HepG2 (cell line): ENCODE measurements at regions not wholly inside any gene's neighbourhood (a gene's known extent, or its start where the extent isn't known, plus 50 kb on each side); places are given as distances from the start of the nearest gene placed in this dataset.

Experiments
- ATAC-seq: fragments of 200-7000 bp; cut with Tn5 transposase; 3 replicates; pipeline ENCODE4 v1.9.1; 2020; ENCODE audit warnings: mild to moderate bottlenecking, moderate library complexity
- BruUV-seq: library from RNA; stranded (reverse); fragments of 400-500 nt; replicated peaks from 2 replicates; lab custom pipeline; 2021; lab: Mats Ljungman, UMichigan
- CTCF ChIA-PET: fragments of 300-600 bp; formaldehyde crosslinking; extraction: SDS; loops from one replicate; lab custom pipeline; 2021; ENCODE audit warnings: low total read pairs, inconsistent platforms, low intra/inter-chr PET ratio; lab: Yijun Ruan, JAX
- POLR2A ChIA-PET: fragments of 350-600 bp; sonication (Branson Sonifier 250); formaldehyde crosslinking; loops from one replicate; lab custom pipeline; 2020; ENCODE audit warnings: antibody characterized with exemption, inconsistent platforms; lab: Yijun Ruan, JAX
- DNase-seq: peaks from one replicate; pipeline ENCODE4 v3.0.0-alpha.2; 2015; ENCODE audit warnings: low spot score
- FAIRE-seq: peaks from 3 replicates; lab custom pipeline; 2011; peaks lifted over from hg19 to GRCh38; lab: Jason Lieb, UNC
- H2AFZ ChIP-seq: one replicate; pipeline ENCODE4 v1.6.1; 2011; ENCODE audit warnings: low read length, inconsistent platforms
- H3K27ac ChIP-seq: fragments of 300-600 bp; 3 replicates; pipeline ENCODE4 v1.8.0; 2011; ENCODE audit warnings: mixed run types, mild to moderate bottlenecking, mixed read lengths, low read length, inconsistent platforms; ENCODE audit not compliant: insufficient read depth; ENCODE audit errors: extremely low read length
- H3K27me3 ChIP-seq, 2 experiments: fragments of 200-600 bp in 1 of 2; 2 replicates in 1 of 2; 3 replicates in 1 of 2; pipeline versions ENCODE4 v1.6.0 to v1.8.0; 2011; ENCODE audit warnings: low read length in 2 of 2, mild to moderate bottlenecking in 2 of 2, moderate library complexity in 2 of 2, inconsistent platforms in 1 of 2; ENCODE audit not compliant: insufficient read depth in 2 of 2, control insufficient read depth in 1 of 2
- H3K36me3 ChIP-seq, 2 experiments: fragments of 200-600 bp in 1 of 2; replicated peaks in 1 of 2; 2 replicates in 1 of 2; 3 replicates in 1 of 2; pipeline versions ENCODE4 v1.5.1 to v1.8.0; 2011; ENCODE audit warnings: low read length in 2 of 2, inconsistent platforms in 1 of 2; ENCODE audit not compliant: insufficient read depth in 2 of 2, control insufficient read depth in 1 of 2
- H3K4me1 ChIP-seq: 2 replicates; pipeline ENCODE4 v1.5.1; 2012; ENCODE audit warnings: low read length, inconsistent platforms; ENCODE audit not compliant: insufficient read depth
- H3K4me2 ChIP-seq: 2 replicates; pipeline ENCODE4 v1.6.0; 2011; ENCODE audit warnings: low read depth, low read length, inconsistent platforms
- H3K4me3 ChIP-seq, 3 experiments: fragments of 200-600 bp in 1 of 3; sonication (generic), shearing (Covaris generic) in 1 of 3; replicated peaks in 1 of 3; 2 replicates each; pipeline ENCODE4 v1.5.1; 2011 to 2016; ENCODE audit warnings: low read length in 3 of 3, inconsistent platforms in 2 of 3, low read depth in 2 of 3, mild to moderate bottlenecking in 2 of 3, control low read depth in 1 of 3, mixed read lengths in 1 of 3; ENCODE audit not compliant: insufficient read depth in 1 of 3
- H3K79me2 ChIP-seq: one replicate; pipeline ENCODE4 v1.6.1; 2011; ENCODE audit warnings: low read length, inconsistent platforms; ENCODE audit not compliant: insufficient read depth
- H3K9ac ChIP-seq: 2 replicates; pipeline ENCODE4 v1.6.0; 2011; ENCODE audit warnings: mild to moderate bottlenecking, low read depth, low read length, inconsistent platforms; ENCODE audit not compliant: insufficient read depth
- H3K9me3 ChIP-seq: 2 replicates; pipeline ENCODE4 v1.5.1; 2012; ENCODE audit warnings: mild to moderate bottlenecking, low read length
- H4K20me1 ChIP-seq: 2 replicates; pipeline ENCODE4 v1.6.0; 2011; ENCODE audit warnings: inconsistent platforms, mild to moderate bottlenecking, low read length, moderate library complexity; ENCODE audit not compliant: insufficient read depth
- FOXK2 ChIP-seq: fragments of 450-650 bp; IDR thresholded peaks from 2 replicates; pipeline ENCODE4 v1.6.1; 2016
- IRF2 ChIP-seq: IDR thresholded peaks from 2 replicates; pipeline ENCODE4 v1.6.1; 2018; ENCODE audit warnings: missing genetic modification reagents, missing compliant biosample characterization
- LBX2 ChIP-seq: sonication (generic); formaldehyde crosslinking; IDR thresholded peaks from 2 replicates; pipeline ENCODE4 v1.5.0; 2020; ENCODE audit warnings: missing genetic modification reagents, mild to moderate bottlenecking, borderline replicate concordance
- MED13 ChIP-seq: sonication (generic); formaldehyde crosslinking; IDR thresholded peaks from 2 replicates; pipeline ENCODE4 v1.5.0; 2020; ENCODE audit warnings: missing genetic modification reagents
- MLXIP ChIP-seq: sonication (generic); formaldehyde crosslinking; IDR thresholded peaks from 2 replicates; pipeline ENCODE4 v1.9.0; 2021; ENCODE audit warnings: missing genetic modification reagents, borderline replicate concordance
- PREB ChIP-seq: sonication (generic); formaldehyde crosslinking; IDR thresholded peaks from 2 replicates; pipeline ENCODE4 v1.4.0; 2020; ENCODE audit warnings: missing genetic modification reagents
- SRSF9 ChIP-seq: fragments of 200-400 bp; formaldehyde crosslinking; IDR thresholded peaks from 2 replicates; pipeline ENCODE4 v1.6.1; 2018; ENCODE audit warnings: borderline replicate concordance, mild to moderate bottlenecking, low read depth, low read length; ENCODE audit not compliant: insufficient read depth, poor library complexity, severe bottlenecking
- ZNF20 ChIP-seq: sonication (generic); formaldehyde crosslinking; IDR thresholded peaks from 2 replicates; pipeline ENCODE4 v1.4.0; 2020; ENCODE audit warnings: mild to moderate bottlenecking, moderate library complexity, missing genetic modification reagents
- ZNF3 ChIP-seq: IDR thresholded peaks from 2 replicates; pipeline ENCODE4 v1.7.0; 2017; ENCODE audit warnings: inconsistent platforms
- ZNF333 ChIP-seq: sonication (generic); formaldehyde crosslinking; IDR thresholded peaks from 2 replicates; pipeline ENCODE4 v1.4.0; 2020; ENCODE audit warnings: mild to moderate bottlenecking, missing genetic modification reagents, borderline replicate concordance
- ZNF34 ChIP-seq: sonication (generic); formaldehyde crosslinking; IDR thresholded peaks from 2 replicates; pipeline ENCODE4 v1.4.0; 2020; ENCODE audit warnings: mild to moderate bottlenecking, missing genetic modification reagents, borderline replicate concordance
- ZNF646 ChIP-seq: sonication (generic); formaldehyde crosslinking; IDR thresholded peaks from 2 replicates; pipeline ENCODE4 v1.9.0; 2021; ENCODE audit warnings: mild to moderate bottlenecking, missing genetic modification reagents
- ZNF780A ChIP-seq: sonication (generic); formaldehyde crosslinking; IDR thresholded peaks from 2 replicates; pipeline ENCODE4 v1.8.0; 2022; ENCODE audit warnings: mild to moderate bottlenecking, missing genetic modification reagents, moderate library complexity
- ZSCAN22 ChIP-seq: sonication (generic); formaldehyde crosslinking; IDR thresholded peaks from 2 replicates; pipeline ENCODE4 v1.4.0; 2020; ENCODE audit warnings: mild to moderate bottlenecking, missing genetic modification reagents
- in situ Hi-C: cut with HindIII; loops from 2 replicates; pipeline ENCODE4 v1.10.0; 2017; ENCODE audit warnings: low pct_unique_long_range_greater_than_20kb; ENCODE audit not compliant: extremely low pct_ligation_motif_present
- intact Hi-C: fragments of 100-400 bp; cut with micrococcal nuclease; formaldehyde crosslinking; loops from one replicate; pipeline ENCODE4 v1.10.0; 2022; ENCODE audit not compliant: unreplicated experiment

GRCh38 chr2:167471734-167472133, 583.5 kb downstream of the XIRP2 start:
- no peaks in the 10 kb centered on the region for H3K9me3 ChIP-seq
- H2AFZ ChIP-seq = no peak overlapping the region
- CTCF ChIA-PET = no interaction called here
- H3K27ac ChIP-seq = no peak overlapping the region
- TF ChIP-seq ZNF780A (CRISPR knock-in tag) (no peak), PREB (CRISPR knock-in tag) (no peak), IRF2 (no peak), MED13 (no peak), SRSF9 (no peak), MLXIP (CRISPR knock-in tag) (no peak), ZSCAN22 (CRISPR knock-in tag) (no peak), ZNF646 (no peak), FOXK2 (no peak), LBX2 (no peak), ZNF20 (no peak), ZNF3 (no peak), ZNF34 (CRISPR knock-in tag) (no peak), ZNF333 (CRISPR knock-in tag) (no peak)
- intact Hi-C loops (no loop called here), in situ Hi-C loops (no loop called here)
- H3K9ac ChIP-seq = no peak overlapping the region
- no peak overlapping the region for H3K4me3 ChIP-seq
- BruUV-seq = no TSS peak
- ATAC-seq (no peak), DNase-seq (no peak), FAIRE-seq (no peak)
- no peaks in the 10 kb centered on the region for H3K36me3 ChIP-seq
- no peaks in the 10 kb centered on the region for H3K79me2 ChIP-seq
- POLR2A ChIA-PET = no interaction called here
- H3K27me3 ChIP-seq = no peaks in the 10 kb centered on the region
- H3K4me1 ChIP-seq = no peaks in the 10 kb centered on the region
- no peaks in the 10 kb centered on the region for H4K20me1 ChIP-seq
- no peak overlapping the region for H3K4me2 ChIP-seq
